Fibroblast of lung (primary cell): ENCODE measurements at regions not wholly inside any gene's neighbourhood (a gene's known extent, or its start where the extent isn't known, plus 50 kb on each side); places are given as distances from the start of the nearest gene placed in this dataset.
"Not testable (repeated sequence)": the region's sequence is repeated elsewhere in the genome, so short reads cannot be mapped to it uniquely, and the experiment has no call there.

Source experiments
- DNase-seq, 2 donors: peaks; one replicate each; pipeline versions ENCODE4 v3.0.0 to v3.0.0-alpha.2; 2010; ENCODE audit warnings: low read depth in 2 of 2
- H2AFZ ChIP-seq: 2 replicates; pipeline ENCODE4 v1.5.1; 2012; ENCODE audit warnings: low read length, control low read depth, inconsistent platforms
- H3K27ac ChIP-seq: 2 replicates; pipeline ENCODE4 v1.5.1; 2011; ENCODE audit warnings: low read length, control low read depth; ENCODE audit not compliant: insufficient read depth
- H3K27me3 ChIP-seq: 2 replicates; pipeline ENCODE4 v1.5.1; 2011; ENCODE audit warnings: mild to moderate bottlenecking, low read length; ENCODE audit not compliant: control insufficient read depth, insufficient read depth
- H3K36me3 ChIP-seq: 2 replicates; pipeline ENCODE4 v1.5.1; 2011; ENCODE audit warnings: low read length; ENCODE audit not compliant: control insufficient read depth, insufficient read depth
- H3K4me1 ChIP-seq: 2 replicates; pipeline ENCODE4 v1.5.1; 2011; ENCODE audit warnings: low read length; ENCODE audit not compliant: control insufficient read depth, insufficient read depth; ENCODE audit errors: extremely low read depth
- H3K4me2 ChIP-seq: 2 replicates; pipeline ENCODE4 v1.5.1; 2011; ENCODE audit warnings: low read length, control low read depth; ENCODE audit not compliant: insufficient read depth; ENCODE audit errors: extremely low read depth
- H3K4me3 ChIP-seq, 4 experiments: fragments of 200-600 bp in 1 of 4; sonication (generic) in 1 of 4; replicated peaks in 1 of 4; 2 replicates each; pipeline ENCODE4 v1.5.1; 2011 to 2016; ENCODE audit warnings: low read length in 4 of 4, low read depth in 3 of 4, mild to moderate bottlenecking in 3 of 4, control low read depth in 2 of 4, inconsistent platforms in 1 of 4, mixed read lengths in 1 of 4; ENCODE audit not compliant: insufficient read depth in 1 of 4; ENCODE audit errors: control extremely low read depth in 1 of 4
- H3K79me2 ChIP-seq: 2 replicates; pipeline ENCODE4 v1.5.1; 2012; ENCODE audit warnings: mild to moderate bottlenecking, low read length, inconsistent platforms; ENCODE audit not compliant: control insufficient read depth, insufficient read depth
- H3K9ac ChIP-seq: 2 replicates; pipeline ENCODE4 v1.5.1; 2011; ENCODE audit warnings: mild to moderate bottlenecking, low read length, control low read depth; ENCODE audit not compliant: insufficient read depth
- H3K9me3 ChIP-seq: 2 replicates; pipeline ENCODE4 v1.5.1; 2012; ENCODE audit warnings: low read depth, low read length; ENCODE audit not compliant: control insufficient read depth, insufficient read depth
- H4K20me1 ChIP-seq: 2 replicates; pipeline ENCODE4 v1.5.1; 2011; ENCODE audit warnings: low read length; ENCODE audit not compliant: control insufficient read depth, insufficient read depth; ENCODE audit errors: extremely low read depth
- CTCF ChIP-seq, 2 donors: IDR thresholded peaks in 1 of 2; conservative IDR thresholded peaks in 1 of 2; 1 replicate in 1 of 2; 2 replicates in 1 of 2; pipeline ENCODE4 v1.5.1; 2011 to 2012; ENCODE audit warnings: low read length in 2 of 2, control low read depth in 1 of 2, inconsistent platforms in 1 of 2, low read depth in 1 of 2, mild to moderate bottlenecking in 1 of 2
- EZH2 ChIP-seq: IDR thresholded peaks from 2 replicates; pipeline ENCODE4 v1.5.1; 2012; ENCODE audit warnings: low read length, control low read depth, mild to moderate bottlenecking; ENCODE audit errors: missing control alignments

GRCh38 chr15:81887912-81888311 lies 157.9 kb downstream of the MEX3B start:
- Histone ChIP-seq H3K4me3 (no peak overlapping the region), H3K27me3 (no peaks in the 10 kb centered on the region), H3K9me3 (no peaks in the 10 kb centered on the region), H4K20me1 (no peaks in the 10 kb centered on the region), H3K27ac (no peak overlapping the region), H3K79me2 (no peaks in the 10 kb centered on the region), H3K4me1 (peaks cover 8% of the 10 kb centered on the region), H3K9ac (no peak overlapping the region), H3K36me3 (no peaks in the 10 kb centered on the region), H3K4me2 (no peak overlapping the region), H2AFZ (no peak overlapping the region)
- no peak for TF ChIP-seq EZH2
- no peak for TF ChIP-seq CTCF (conservative IDR thresholded peaks at IDR 0.05 in 1 of 2, IDR thresholded peaks at IDR 0.05 in 1 of 2; ENCODE audit: low read depth in 1 of 2, low read length in 2 of 2)
- DNase-seq: peak; percentile 82 to 84

GRCh38 chr15:81887188-81887587 lies 158.6 kb downstream of the MEX3B start:
- not testable (repeated sequence) for H3K36me3 ChIP-seq, H3K9ac ChIP-seq, H3K4me3 ChIP-seq, H2AFZ ChIP-seq, H3K9me3 ChIP-seq, H3K27ac ChIP-seq, H4K20me1 ChIP-seq, H3K27me3 ChIP-seq, H3K79me2 ChIP-seq, H3K4me1 ChIP-seq, DNase-seq, H3K4me2 ChIP-seq

GRCh38 chr15:81886591-81886990 lies 159.2 kb downstream of the MEX3B start:
- Histone ChIP-seq H3K4me2 (no peak overlapping the region), H3K27me3 (no peaks in the 10 kb centered on the region), H3K36me3 (no peaks in the 10 kb centered on the region), H4K20me1 (no peaks in the 10 kb centered on the region), H3K4me3 (no peak overlapping the region), H3K27ac (no peak overlapping the region), H3K9ac (no peak overlapping the region), H3K9me3 (no peaks in the 10 kb centered on the region), H3K4me1 (peaks cover 8% of the 10 kb centered on the region), H3K79me2 (no peaks in the 10 kb centered on the region), H2AFZ (no peak overlapping the region)
- DNase-seq: peak in 1 of 2 donors; percentile 80
- TF ChIP-seq CTCF (conservative IDR thresholded peaks at IDR 0.05 in 1 of 2, IDR thresholded peaks at IDR 0.05 in 1 of 2; ENCODE audit: low read depth in 1 of 2, low read length in 2 of 2) (no peak), EZH2 (no peak)
